ENCODE measurements at regions not wholly inside any gene's neighbourhood (a gene's known extent, or its start where the extent isn't known, plus 50 kb on each side); places are given as distances from the start of the nearest gene placed in this dataset.
"Not testable (repeated sequence)": the region's sequence is repeated elsewhere in the genome, so short reads cannot be mapped to it uniquely, and the experiment has no call there.

GRCh38 chr10:45144326-45145070 is 143.8 kb downstream of the ZNF22 start:
- Histone ChIP-seq H3K36me3 (ENCODE audit: control insufficient read depth, low read length) (no peaks in the 10 kb centered on the region), H3K27me3 (ENCODE audit: control insufficient read depth, low read length) (peaks cover 4% of the 10 kb centered on the region; the same call in 1 of the 2 replicates), H3K4me3 (ENCODE audit: low read length) (no peak overlapping the region), H3K9me3 (ENCODE audit: control insufficient read depth, insufficient read depth, low read length) (no peaks in the 10 kb centered on the region), H3K27ac (ENCODE audit: low read depth, low read length) (no peak overlapping the region), H3K9me2 (replicated peaks; ENCODE audit: control insufficient read depth, low read length) (no peaks in the 10 kb centered on the region), H3K4me1 (ENCODE audit: control insufficient read depth, low read length) (no peaks in the 10 kb centered on the region), H4K20me1 (ENCODE audit: control insufficient read depth, insufficient read depth, low read depth, low read length) (no peaks in the 10 kb centered on the region), H3F3A (ENCODE audit: control insufficient read depth, insufficient read depth) (no peaks in the 10 kb centered on the region), H3K79me2 (ENCODE audit: control insufficient read depth, low read length) (no peaks in the 10 kb centered on the region), H3K4me2 (ENCODE audit: low read length) (no peak overlapping the region)
- TF ChIP-seq EZH2phosphoT487 (IDR thresholded peaks at IDR 0.05; ENCODE audit: borderline replicate concordance, low read length) (no peak), CTCF (IDR thresholded peaks at IDR 0.05; ENCODE audit: low read depth, low read length, poor library complexity, severe bottlenecking) (no peak)

GRCh38 chr10:45145143-45145542 is 144.4 kb downstream of the ZNF22 start:
- not testable (repeated sequence) for H3K36me3 ChIP-seq (ENCODE audit: control insufficient read depth, low read length); H3K4me1 ChIP-seq (ENCODE audit: control insufficient read depth, low read length); H3K4me3 ChIP-seq (ENCODE audit: low read length); H3K4me2 ChIP-seq (ENCODE audit: low read length); H4K20me1 ChIP-seq (ENCODE audit: control insufficient read depth, insufficient read depth, low read depth, low read length); H3K79me2 ChIP-seq (ENCODE audit: control insufficient read depth, low read length); H3F3A ChIP-seq (ENCODE audit: control insufficient read depth, insufficient read depth); H3K9me2 ChIP-seq (replicated peaks; ENCODE audit: control insufficient read depth, low read length); H3K27me3 ChIP-seq (ENCODE audit: control insufficient read depth, low read length); H3K9me3 ChIP-seq (ENCODE audit: control insufficient read depth, insufficient read depth, low read length); H3K27ac ChIP-seq (ENCODE audit: low read depth, low read length)

- Histone ChIP-seq H3K4me1 (ENCODE audit: control insufficient read depth, low read length) (no peaks in the 10 kb centered on the region), H3K79me2 (ENCODE audit: control insufficient read depth, low read length) (no peaks in the 10 kb centered on the region), H3F3A (ENCODE audit: control insufficient read depth, insufficient read depth) (no peaks in the 10 kb centered on the region), H3K4me3 (ENCODE audit: low read length) (no peak overlapping the region), H3K4me2 (ENCODE audit: low read length) (no peak overlapping the region), H3K27me3 (ENCODE audit: control insufficient read depth, low read length) (peaks cover 4% of the 10 kb centered on the region; the same call in 1 of the 2 replicates), H3K9me3 (ENCODE audit: control insufficient read depth, insufficient read depth, low read length) (no peaks in the 10 kb centered on the region), H4K20me1 (ENCODE audit: control insufficient read depth, insufficient read depth, low read depth, low read length) (no peaks in the 10 kb centered on the region), H3K36me3 (ENCODE audit: control insufficient read depth, low read length) (no peaks in the 10 kb centered on the region), H3K9me2 (replicated peaks; ENCODE audit: control insufficient read depth, low read length) (no peaks in the 10 kb centered on the region), H3K27ac (ENCODE audit: low read depth, low read length) (no peak overlapping the region)
- TF ChIP-seq EZH2phosphoT487 (IDR thresholded peaks at IDR 0.05; ENCODE audit: borderline replicate concordance, low read length) (no peak), CTCF (IDR thresholded peaks at IDR 0.05; ENCODE audit: low read depth, low read length, poor library complexity, severe bottlenecking) (no peak)
Observed at GRCh38 chr10:45147000-45147399, 146.3 kb downstream of the ZNF22 start.

GRCh38 chr10:45150997-45151396 is 150.3 kb downstream of the ZNF22 start:
- no peak overlapping the region for H3K27ac ChIP-seq (ENCODE audit: low read depth, low read length)
- no peaks in the 10 kb centered on the region for H4K20me1 ChIP-seq (ENCODE audit: control insufficient read depth, insufficient read depth, low read depth, low read length)
- H3K4me2 ChIP-seq (ENCODE audit: low read length), result no peak overlapping the region
- no peaks in the 10 kb centered on the region for H3K4me1 ChIP-seq (ENCODE audit: control insufficient read depth, low read length)
- no peaks in the 10 kb centered on the region for H3K79me2 ChIP-seq (ENCODE audit: control insufficient read depth, low read length)
- no peaks in the 10 kb centered on the region; the same call in none of the 2 replicates for H3K27me3 ChIP-seq (ENCODE audit: control insufficient read depth, low read length)
- no peak overlapping the region for H3K4me3 ChIP-seq (ENCODE audit: low read length)
- no peaks in the 10 kb centered on the region for H3K36me3 ChIP-seq (ENCODE audit: control insufficient read depth, low read length)
- no peaks in the 10 kb centered on the region for H3K9me2 ChIP-seq (replicated peaks; ENCODE audit: control insufficient read depth, low read length)
- no peaks in the 10 kb centered on the region for H3K9me3 ChIP-seq (ENCODE audit: control insufficient read depth, insufficient read depth, low read length)
- TF ChIP-seq EZH2phosphoT487 (IDR thresholded peaks at IDR 0.05; ENCODE audit: borderline replicate concordance, low read length) (no peak), CTCF (IDR thresholded peaks at IDR 0.05; ENCODE audit: low read depth, low read length, poor library complexity, severe bottlenecking) (no peak)
- no peaks in the 10 kb centered on the region for H3F3A ChIP-seq (ENCODE audit: control insufficient read depth, insufficient read depth)
